NT2/D1 (cell line): ENCODE measurements at regions not wholly inside any gene's neighbourhood (a gene's known extent, or its start where the extent isn't known, plus 50 kb on each side); places are given as distances from the start of the nearest gene placed in this dataset.

ENCODE experiments used
- SUZ12 ChIP-seq: IDR thresholded peaks from 2 replicates; pipeline ENCODE4 v1.6.1; 2011; ENCODE audit not compliant: insufficient read length, insufficient read depth; ENCODE audit errors: extremely low read depth
- YY1 ChIP-seq: IDR thresholded peaks from 2 replicates; pipeline ENCODE4 v1.6.1; 2011; ENCODE audit not compliant: insufficient read length, insufficient read depth
- ZNF274 ChIP-seq: IDR thresholded peaks from 2 replicates; pipeline ENCODE4 v1.6.1; 2011; ENCODE audit warnings: mild to moderate bottlenecking, low read depth, low read length

DNA sequence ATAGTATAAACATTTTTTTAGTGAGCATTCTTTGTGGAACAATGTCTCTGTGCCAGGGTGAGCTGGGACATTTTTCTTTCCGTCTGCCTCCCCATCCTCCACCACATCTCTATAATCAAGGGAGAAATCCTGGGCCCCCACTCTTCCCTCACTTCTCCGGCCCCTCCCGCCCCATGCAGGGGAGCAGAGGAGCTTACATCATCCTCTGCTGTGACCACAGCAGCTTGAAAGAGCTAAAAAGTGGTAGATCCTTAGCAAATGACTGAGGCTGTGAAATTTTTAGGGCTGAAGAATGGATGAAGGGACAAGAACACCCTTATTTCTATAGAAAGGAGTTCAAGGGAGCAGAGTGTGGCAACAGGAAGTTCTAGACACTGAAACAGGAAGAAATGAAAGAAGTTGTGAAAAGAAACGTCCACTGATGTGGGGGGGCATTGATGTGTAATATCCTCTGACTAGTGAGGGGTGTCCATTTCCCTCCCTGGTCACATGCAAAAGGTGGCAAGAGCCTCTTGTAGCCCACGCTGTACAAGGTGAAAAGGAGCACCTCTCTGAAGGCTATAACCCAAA is 380.3 kb upstream of the JARID2 start:
- TF ChIP-seq SUZ12 = no peak
- no peak for TF ChIP-seq ZNF274
- no peak for TF ChIP-seq YY1
